NCI-H1048 (cell line): ENCODE measurements at regions not wholly inside any gene's neighbourhood (a gene's known extent, or its start where the extent isn't known, plus 50 kb on each side); places are given as distances from the start of the nearest gene placed in this dataset.

Experiments used
- DNase-seq: peaks from one replicate; lab custom pipeline; 2025; lab: John Stamatoyannopoulos, UW

- DNase-seq = no peak
These were observed 368.1 kb upstream of the GRIA1 start for GRCh38 chr5:153122403-153122802.

GRCh38 chr5:153130296-153130695 lies 360.2 kb upstream of the GRIA1 start:
- no peak for DNase-seq

- DNase-seq = no peak
These were observed 355.1 kb upstream of the GRIA1 start for GRCh38 chr5:153135411-153135810.

GRCh38 chr5:153136910-153137614 lies 353.4 kb upstream of the GRIA1 start:
- DNase-seq = no peak

GRCh38 chr5:153147891-153148623 lies 342.4 kb upstream of the GRIA1 start:
- DNase-seq = peak; percentile 13

- DNase-seq = no peak
These were observed 341.9 kb upstream of the GRIA1 start for GRCh38 chr5:153148624-153148976.

- no peak for DNase-seq
These were observed 338.9 kb upstream of the GRIA1 start for GRCh38 chr5:153151558-153151957.

GRCh38 chr5:153153086-153153485 lies 337.4 kb upstream of the GRIA1 start:
- no peak for DNase-seq

- DNase-seq = no peak
These were observed 333.3 kb upstream of the GRIA1 start for GRCh38 chr5:153157156-153157555.

- no peak for DNase-seq
These were observed 331.9 kb upstream of the GRIA1 start for GRCh38 chr5:153158608-153159007.

GRCh38 chr5:153159616-153160015 lies 330.9 kb upstream of the GRIA1 start:
- DNase-seq = no peak

- no peak for DNase-seq
These were observed 322.2 kb upstream of the GRIA1 start for GRCh38 chr5:153168241-153168640.

- DNase-seq = no peak
These were observed 303.0 kb upstream of the GRIA1 start for GRCh38 chr5:153187503-153187902.

GRCh38 chr5:153206361-153206760 lies 284.1 kb upstream of the GRIA1 start:
- no peak for DNase-seq

GRCh38 chr5:153209016-153209415 lies 281.5 kb upstream of the GRIA1 start:
- no peak for DNase-seq

- DNase-seq = no peak
These were observed 280.8 kb upstream of the GRIA1 start for GRCh38 chr5:153209687-153210086.

GRCh38 chr5:153211076-153211475 lies 279.4 kb upstream of the GRIA1 start:
- no peak for DNase-seq

GRCh38 chr5:153212471-153212870 lies 278.0 kb upstream of the GRIA1 start:
- DNase-seq = no peak

GRCh38 chr5:153222936-153223335 lies 267.5 kb upstream of the GRIA1 start:
- no peak for DNase-seq

- no peak for DNase-seq
These were observed 267.1 kb upstream of the GRIA1 start for GRCh38 chr5:153223376-153223775.

- no peak for DNase-seq
These were observed 265.8 kb upstream of the GRIA1 start for GRCh38 chr5:153224651-153225050.

- no peak for DNase-seq
These were observed 256.5 kb upstream of the GRIA1 start for GRCh38 chr5:153233933-153234332.

- DNase-seq = no peak
These were observed 254.2 kb upstream of the GRIA1 start for GRCh38 chr5:153236319-153236718.
